HCT116 (cell line): ENCODE measurements at regions not wholly inside any gene's neighbourhood (a gene's known extent, or its start where the extent isn't known, plus 50 kb on each side); places are given as distances from the start of the nearest gene placed in this dataset.

Experiments
- ATAC-seq: fragments of 200-7000 bp; cut with Tn5 transposase; 2 replicates; pipeline ENCODE4 v1.9.1; 2020; ENCODE audit warnings: mild to moderate bottlenecking, moderate library complexity
- BruUV-seq: library from RNA; stranded (reverse); fragments of 400-500 nt; replicated peaks from 2 replicates; lab custom pipeline; 2021; lab: Mats Ljungman, UMichigan
- CTCF ChIA-PET: fragments of 300-600 bp; sonication (Branson Sonifier 250); formaldehyde crosslinking; loops from one replicate; lab custom pipeline; 2021; ENCODE audit warnings: antibody characterized with exemption; lab: Charles Lee
- POLR2A ChIA-PET: fragments of 300-600, 350-600 bp; sonication (Branson Sonifier 250); formaldehyde crosslinking; loops from one replicate; lab custom pipeline; 2021; ENCODE audit warnings: antibody characterized with exemption; lab: Charles Lee
- RAD21 ChIA-PET, 2 experiments: fragments of 300-600 bp; sonication (Branson Sonifier 250); formaldehyde crosslinking; loops; one replicate each; lab custom pipeline; 2023; ENCODE audit warnings: low total read pairs in 2 of 2; ENCODE audit not compliant: uncharacterized antibody in 2 of 2, unreplicated experiment in 2 of 2, low non-redundant PET in 1 of 2; lab: Charles Lee
- DNase-seq: peaks from one replicate; pipeline ENCODE4 v3.0.0-alpha.2; 2010; ENCODE audit warnings: low read depth, low spot score
- H2AFZ ChIP-seq: fragments of 200-600 bp; shearing (Covaris generic), sonication (generic); 2 replicates; pipeline ENCODE4 v1.6.1; 2017; ENCODE audit warnings: low read depth, mixed run types, mixed read lengths, antibody characterized with exemption, low read length; ENCODE audit not compliant: poor library complexity, severe bottlenecking
- H3K27ac ChIP-seq: 2 replicates; pipeline ENCODE4 v1.5.1; 2012; ENCODE audit warnings: low read depth, low read length
- H3K27me3 ChIP-seq: fragments of 200-600 bp; sonication (generic); 2 replicates; pipeline ENCODE4 v1.6.1; 2016; ENCODE audit warnings: mixed run types, low read length, mixed read lengths; ENCODE audit not compliant: insufficient read depth
- H3K36me3 ChIP-seq, 2 experiments: fragments of 200-500 bp in 1 of 2; fragments of 200-600 bp in 1 of 2; sonication (Bioruptor generic) in 1 of 2; sonication (generic) in 1 of 2; 2 replicates each; pipeline versions ENCODE4 v1.5.1 to v1.6.1; 2014 to 2016; ENCODE audit warnings: low read length in 2 of 2, inconsistent platforms in 1 of 2, mixed read lengths in 1 of 2, mixed run types in 1 of 2; ENCODE audit not compliant: insufficient read depth in 2 of 2, control insufficient read depth in 1 of 2
- H3K4me1 ChIP-seq, 2 experiments: fragments of 200-600 bp in 1 of 2; sonication (generic) in 1 of 2; 2 replicates each; pipeline versions ENCODE4 v1.5.1 to v1.6.1; 2012 to 2017; ENCODE audit warnings: low read length in 2 of 2, inconsistent platforms in 1 of 2, mild to moderate bottlenecking in 1 of 2, mixed read lengths in 1 of 2, mixed run types in 1 of 2, moderate library complexity in 1 of 2; ENCODE audit not compliant: insufficient read depth in 2 of 2, control insufficient read depth in 1 of 2
- H3K4me2 ChIP-seq: fragments of 200-600 bp; sonication (generic); 2 replicates; pipeline ENCODE4 v1.6.1; 2017; ENCODE audit warnings: mixed run types, low read length, mixed read lengths
- H3K4me3 ChIP-seq, 2 experiments: fragments of 200-600 bp in 1 of 2; sonication (generic) in 1 of 2; replicated peaks in 1 of 2; 2 replicates each; pipeline ENCODE4 v1.5.1; 2011 to 2016; ENCODE audit warnings: low read length in 2 of 2, control low read depth in 1 of 2, low read depth in 1 of 2, mild to moderate bottlenecking in 1 of 2, mixed read lengths in 1 of 2, mixed run types in 1 of 2
- H3K79me2 ChIP-seq: fragments of 200-600 bp; sonication (generic); 2 replicates; pipeline ENCODE4 v1.6.1; 2017; ENCODE audit warnings: mild to moderate bottlenecking, mixed run types, low read length, moderate library complexity, mixed read lengths; ENCODE audit not compliant: insufficient read depth
- H3K9ac ChIP-seq: fragments of 200-600 bp; sonication (generic); 2 replicates; pipeline ENCODE4 v1.6.1; 2016; ENCODE audit warnings: low read length, mixed read lengths
- H3K9me2 ChIP-seq: fragments of 200-600 bp; sonication (generic), shearing (Covaris generic); 2 replicates; pipeline ENCODE4 v1.6.1; 2017; ENCODE audit warnings: mixed run types, mild to moderate bottlenecking, moderate library complexity; ENCODE audit not compliant: insufficient read depth
- H3K9me3 ChIP-seq, 2 experiments: fragments of 200-500 bp in 1 of 2; fragments of 200-600 bp in 1 of 2; sonication (Bioruptor generic) in 1 of 2; sonication (generic) in 1 of 2; 2 replicates each; pipeline ENCODE4 v1.6.1; 2014 to 2017; ENCODE audit warnings: low read length in 2 of 2, mixed read lengths in 2 of 2, inconsistent platforms in 1 of 2, low read depth in 1 of 2, mild to moderate bottlenecking in 1 of 2, mixed run types in 1 of 2, moderate library complexity in 1 of 2; ENCODE audit not compliant: control insufficient read depth in 1 of 2, insufficient read depth in 1 of 2
- H4K20me1 ChIP-seq: fragments of 200-600 bp; sonication (generic), shearing (Covaris generic); 2 replicates; pipeline ENCODE4 v1.6.1; 2017; ENCODE audit warnings: mixed run types, mild to moderate bottlenecking, moderate library complexity; ENCODE audit not compliant: insufficient read depth
- CEBPB ChIP-seq: IDR thresholded peaks from 2 replicates; pipeline ENCODE4 v1.6.1; 2012; ENCODE audit warnings: low read depth
- ELF1 ChIP-seq: IDR thresholded peaks from 2 replicates; pipeline ENCODE4 v1.6.1; 2012; ENCODE audit warnings: low read depth, borderline replicate concordance
- EZH2 ChIP-seq: fragments of 200-600 bp; sonication (generic); IDR thresholded peaks from 2 replicates; pipeline ENCODE4 v1.6.1; 2017; ENCODE audit warnings: antibody characterized with exemption, mixed run types
- EZH2phosphoT487 ChIP-seq: fragments of 200-600 bp; IDR thresholded peaks from 2 replicates; pipeline ENCODE4 v1.6.1; 2018; ENCODE audit warnings: antibody characterized with exemption, borderline replicate concordance
- FOSL1 ChIP-seq: IDR thresholded peaks from 2 replicates; pipeline ENCODE4 v1.6.1; 2012; ENCODE audit warnings: low read depth
- RAD21 ChIP-seq: IDR thresholded peaks from 2 replicates; pipeline ENCODE4 v1.6.1; 2012; ENCODE audit warnings: low read depth, mild to moderate bottlenecking
- SRF ChIP-seq: IDR thresholded peaks from 2 replicates; pipeline ENCODE4 v1.6.1; 2012; ENCODE audit warnings: low read depth
- TCF7L2 ChIP-seq: IDR thresholded peaks from 2 replicates; pipeline ENCODE4 v1.7.0; 2011; ENCODE audit warnings: borderline replicate concordance, inconsistent platforms; ENCODE audit not compliant: insufficient read depth, insufficient read length; ENCODE audit errors: extremely low read depth
- intact Hi-C: fragments of 100-400 bp; cut with micrococcal nuclease; formaldehyde crosslinking; loops from 2 replicates; pipeline ENCODE4 v1.10.0; 2022
- TF ChIP-seq, protein P1 (sequence below): IDR thresholded peaks from 2 replicates; pipeline ENCODE4 v1.6.1; 2012; ENCODE audit warnings: low read depth
- TF ChIP-seq, protein P2 (sequence below), 3 experiments: fragments of 200-600 bp in 1 of 3; sonication (generic) in 1 of 3; IDR thresholded peaks in 2 of 3; conservative IDR thresholded peaks in 1 of 3; 2 replicates each; pipeline ENCODE4 v1.5.1; 2012 to 2017; ENCODE audit warnings: low read depth in 2 of 3, low read length in 2 of 3, antibody characterized with exemption in 1 of 3, borderline replicate concordance in 1 of 3, control low read depth in 1 of 3, mild to moderate bottlenecking in 1 of 3, mixed read lengths in 1 of 3, mixed run types in 1 of 3, moderate library complexity in 1 of 3; ENCODE audit not compliant: insufficient read depth in 1 of 3

- DNase-seq (no peak), ATAC-seq (no peak)
- H3K9me2 ChIP-seq = no peaks in the 10 kb centered on the region
- no peaks in the 10 kb centered on the region for H3K36me3 ChIP-seq
- H3K9ac ChIP-seq = no peak overlapping the region
- no peaks in the 10 kb centered on the region for H3K4me1 ChIP-seq
- intact Hi-C loops = no loop called here
- no peak overlapping the region for H3K27ac ChIP-seq
- H3K79me2 ChIP-seq = no peaks in the 10 kb centered on the region
- H3K27me3 ChIP-seq = no peaks in the 10 kb centered on the region
- no peak for TF ChIP-seq TCF7L2
- TF ChIP-seq ELF1 = no peak
- TF ChIP-seq CEBPB = no peak
- no peak for TF ChIP-seq FOSL1
- ChIA-PET RAD21 (no interaction called here), CTCF (no interaction called here), POLR2A (no interaction called here)
- no TSS peak for BruUV-seq
- no peak overlapping the region for H3K4me2 ChIP-seq
- no peaks in the 10 kb centered on the region for H3K9me3 ChIP-seq
- no peaks in the 10 kb centered on the region for H4K20me1 ChIP-seq
- no peak overlapping the region for H3K4me3 ChIP-seq
- no peak overlapping the region for H2AFZ ChIP-seq
Measured at GRCh38 chr6:147099974-147100373, 104.2 kb upstream of the STXBP5 start.

DNA sequence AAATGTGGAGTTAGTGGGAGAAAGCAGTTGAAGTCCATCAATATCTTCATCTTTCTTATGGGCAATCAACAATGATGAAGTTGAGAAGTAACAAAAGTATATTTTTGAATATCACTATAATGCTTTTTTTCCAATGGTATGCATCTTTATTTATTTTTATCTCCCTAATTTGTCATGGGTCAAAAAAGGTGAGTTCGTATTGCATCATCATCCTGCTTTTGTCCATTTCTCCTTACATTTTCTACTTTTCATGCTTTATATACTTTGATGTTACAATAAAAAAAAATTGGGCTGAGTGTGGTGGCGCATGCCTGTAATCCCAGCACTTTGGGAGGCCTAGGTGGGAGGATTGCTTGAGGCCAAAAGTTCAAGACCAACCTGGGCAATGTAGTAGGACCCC lies 101.2 kb upstream of the STXBP5 start:
- no peak for TF ChIP-seq RAD21
- no peak for TF ChIP-seq SRF
- no peak for TF ChIP-seq EZH2phosphoT487
- TF ChIP-seq, protein P1, sequence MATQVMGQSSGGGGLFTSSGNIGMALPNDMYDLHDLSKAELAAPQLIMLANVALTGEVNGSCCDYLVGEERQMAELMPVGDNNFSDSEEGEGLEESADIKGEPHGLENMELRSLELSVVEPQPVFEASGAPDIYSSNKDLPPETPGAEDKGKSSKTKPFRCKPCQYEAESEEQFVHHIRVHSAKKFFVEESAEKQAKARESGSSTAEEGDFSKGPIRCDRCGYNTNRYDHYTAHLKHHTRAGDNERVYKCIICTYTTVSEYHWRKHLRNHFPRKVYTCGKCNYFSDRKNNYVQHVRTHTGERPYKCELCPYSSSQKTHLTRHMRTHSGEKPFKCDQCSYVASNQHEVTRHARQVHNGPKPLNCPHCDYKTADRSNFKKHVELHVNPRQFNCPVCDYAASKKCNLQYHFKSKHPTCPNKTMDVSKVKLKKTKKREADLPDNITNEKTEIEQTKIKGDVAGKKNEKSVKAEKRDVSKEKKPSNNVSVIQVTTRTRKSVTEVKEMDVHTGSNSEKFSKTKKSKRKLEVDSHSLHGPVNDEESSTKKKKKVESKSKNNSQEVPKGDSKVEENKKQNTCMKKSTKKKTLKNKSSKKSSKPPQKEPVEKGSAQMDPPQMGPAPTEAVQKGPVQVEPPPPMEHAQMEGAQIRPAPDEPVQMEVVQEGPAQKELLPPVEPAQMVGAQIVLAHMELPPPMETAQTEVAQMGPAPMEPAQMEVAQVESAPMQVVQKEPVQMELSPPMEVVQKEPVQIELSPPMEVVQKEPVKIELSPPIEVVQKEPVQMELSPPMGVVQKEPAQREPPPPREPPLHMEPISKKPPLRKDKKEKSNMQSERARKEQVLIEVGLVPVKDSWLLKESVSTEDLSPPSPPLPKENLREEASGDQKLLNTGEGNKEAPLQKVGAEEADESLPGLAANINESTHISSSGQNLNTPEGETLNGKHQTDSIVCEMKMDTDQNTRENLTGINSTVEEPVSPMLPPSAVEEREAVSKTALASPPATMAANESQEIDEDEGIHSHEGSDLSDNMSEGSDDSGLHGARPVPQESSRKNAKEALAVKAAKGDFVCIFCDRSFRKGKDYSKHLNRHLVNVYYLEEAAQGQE = no peak
- TF ChIP-seq EZH2 = no peak
- TF ChIP-seq, protein P2, sequence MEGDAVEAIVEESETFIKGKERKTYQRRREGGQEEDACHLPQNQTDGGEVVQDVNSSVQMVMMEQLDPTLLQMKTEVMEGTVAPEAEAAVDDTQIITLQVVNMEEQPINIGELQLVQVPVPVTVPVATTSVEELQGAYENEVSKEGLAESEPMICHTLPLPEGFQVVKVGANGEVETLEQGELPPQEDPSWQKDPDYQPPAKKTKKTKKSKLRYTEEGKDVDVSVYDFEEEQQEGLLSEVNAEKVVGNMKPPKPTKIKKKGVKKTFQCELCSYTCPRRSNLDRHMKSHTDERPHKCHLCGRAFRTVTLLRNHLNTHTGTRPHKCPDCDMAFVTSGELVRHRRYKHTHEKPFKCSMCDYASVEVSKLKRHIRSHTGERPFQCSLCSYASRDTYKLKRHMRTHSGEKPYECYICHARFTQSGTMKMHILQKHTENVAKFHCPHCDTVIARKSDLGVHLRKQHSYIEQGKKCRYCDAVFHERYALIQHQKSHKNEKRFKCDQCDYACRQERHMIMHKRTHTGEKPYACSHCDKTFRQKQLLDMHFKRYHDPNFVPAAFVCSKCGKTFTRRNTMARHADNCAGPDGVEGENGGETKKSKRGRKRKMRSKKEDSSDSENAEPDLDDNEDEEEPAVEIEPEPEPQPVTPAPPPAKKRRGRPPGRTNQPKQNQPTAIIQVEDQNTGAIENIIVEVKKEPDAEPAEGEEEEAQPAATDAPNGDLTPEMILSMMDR (IDR thresholded peaks at IDR 0.05 in 2 of 3, conservative IDR thresholded peaks at IDR 0.05 in 1 of 3; ENCODE audit: borderline replicate concordance in 1 of 3, insufficient read depth in 1 of 3, low read depth in 2 of 3, low read length in 2 of 3) = no peak
- H3K27me3 ChIP-seq = no peaks in the 10 kb centered on the region
- BruUV-seq = no TSS peak
- ChIA-PET RAD21 (no interaction called here), POLR2A (no interaction called here), CTCF (no interaction called here)
- no peaks in the 10 kb centered on the region for H3K4me1 ChIP-seq
- ATAC-seq = no peak
- H3K36me3 ChIP-seq = no peaks in the 10 kb centered on the region
- H3K9me2 ChIP-seq = no peaks in the 10 kb centered on the region
- H3K9me3 ChIP-seq = no peaks in the 10 kb centered on the region
- H3K27ac ChIP-seq = no peak overlapping the region
- intact Hi-C loops = no loop called here
- no peak overlapping the region for H2AFZ ChIP-seq
- DNase-seq = no peak
- H3K4me2 ChIP-seq = no peak overlapping the region
- H3K9ac ChIP-seq = no peak overlapping the region
- H3K79me2 ChIP-seq = no peaks in the 10 kb centered on the region
- H4K20me1 ChIP-seq = no peaks in the 10 kb centered on the region
- no peak overlapping the region for H3K4me3 ChIP-seq
